Calu3 (cell line): ENCODE measurements at regions not wholly inside any gene's neighbourhood (a gene's known extent, or its start where the extent isn't known, plus 50 kb on each side); places are given as distances from the start of the nearest gene placed in this dataset.

Experiments
- BruUV-seq: library from RNA; stranded (reverse); fragments of 400-500 nt; replicated peaks from 2 replicates; lab custom pipeline; 2021; lab: Mats Ljungman, UMichigan
- CTCF ChIA-PET: fragments of 300-600 bp; sonication (Branson Sonifier 250); formaldehyde crosslinking; loops from one replicate; lab custom pipeline; 2022; ENCODE audit warnings: antibody characterized with exemption; lab: Charles Lee
- DNase-seq: peaks from one replicate; pipeline ENCODE4 v3.0.0; 2022
- H3K27ac Mint-ChIP-seq: one replicate; pipeline ENCODE4 v1.8.0; 2022; ENCODE audit warnings: mixed read lengths; ENCODE audit not compliant: unreplicated experiment
- H3K27me3 Mint-ChIP-seq: one replicate; pipeline ENCODE4 v1.8.0; 2022; ENCODE audit warnings: mixed read lengths; ENCODE audit not compliant: unreplicated experiment
- H3K36me3 Mint-ChIP-seq: one replicate; pipeline ENCODE4 v1.8.0; 2022; ENCODE audit warnings: mild to moderate bottlenecking, moderate library complexity, mixed read lengths; ENCODE audit not compliant: insufficient read depth, unreplicated experiment
- H3K4me1 Mint-ChIP-seq: one replicate; pipeline ENCODE4 v1.8.0; 2022; ENCODE audit warnings: mild to moderate bottlenecking, low read depth, mixed read lengths; ENCODE audit not compliant: unreplicated experiment
- H3K4me3 Mint-ChIP-seq: one replicate; pipeline ENCODE4 v1.8.0; 2022; ENCODE audit warnings: mild to moderate bottlenecking, low read depth, moderate library complexity, mixed read lengths; ENCODE audit not compliant: unreplicated experiment
- H3K9me3 Mint-ChIP-seq: one replicate; pipeline ENCODE4 v1.8.0; 2022; ENCODE audit warnings: low read depth, mixed read lengths; ENCODE audit not compliant: unreplicated experiment
- intact Hi-C: fragments of 100-400 bp; cut with micrococcal nuclease; formaldehyde crosslinking; loops from one replicate; pipeline ENCODE4 v1.10.0; 2022; ENCODE audit not compliant: unreplicated experiment
- TF ChIP-seq, protein P1 (sequence below): fragments of 200-600 bp; IDR thresholded peaks from one replicate; pipeline ENCODE4 v1.8.0; 2022; ENCODE audit warnings: antibody characterized with exemption; ENCODE audit not compliant: unreplicated experiment

DNA sequence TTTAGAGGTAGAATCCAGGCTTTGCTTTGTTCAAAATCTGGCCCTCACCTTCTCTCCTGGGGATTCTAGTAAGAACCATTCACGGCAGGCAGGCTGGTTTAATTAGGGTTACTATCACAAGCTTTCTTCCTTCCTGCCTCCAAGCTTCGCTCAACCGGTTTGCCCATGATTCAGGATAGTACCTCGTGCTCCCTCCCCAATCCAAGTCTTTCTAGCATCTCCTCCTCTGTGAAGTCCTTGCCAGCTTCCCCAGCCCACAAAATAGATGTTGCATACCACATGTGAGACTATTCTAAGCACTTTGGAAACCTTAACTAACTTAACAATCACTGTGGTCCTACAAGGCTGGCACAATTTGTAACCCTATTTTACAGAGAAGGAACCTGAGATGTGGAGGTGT lies 135.1 kb downstream of the SOCS6 start:
- Mint-ChIP-seq H3K36me3 (peaks cover 24% of the 10 kb centered on the region), H3K27ac (peak overlapping the region; percentile 93), H3K4me3 (no peak overlapping the region), H3K27me3 (no peaks in the 10 kb centered on the region), H3K9me3 (no peaks in the 10 kb centered on the region), H3K4me1 (peaks cover 66% of the 10 kb centered on the region)
- CTCF ChIA-PET = interaction anchor here (1.0 to 2.9 kb wide), 3 partner anchors 10 to 51 kb away, joined by 3 to 18 read pairs (median 3); no protein-coding TSS in a partner anchor
- no TSS peak for BruUV-seq
- intact Hi-C loops = loop anchor here (2.0 to 5.0 kb wide), 3 partner anchors 39 to 132 kb away; no protein-coding TSS in a partner anchor
- TF ChIP-seq, protein P1, sequence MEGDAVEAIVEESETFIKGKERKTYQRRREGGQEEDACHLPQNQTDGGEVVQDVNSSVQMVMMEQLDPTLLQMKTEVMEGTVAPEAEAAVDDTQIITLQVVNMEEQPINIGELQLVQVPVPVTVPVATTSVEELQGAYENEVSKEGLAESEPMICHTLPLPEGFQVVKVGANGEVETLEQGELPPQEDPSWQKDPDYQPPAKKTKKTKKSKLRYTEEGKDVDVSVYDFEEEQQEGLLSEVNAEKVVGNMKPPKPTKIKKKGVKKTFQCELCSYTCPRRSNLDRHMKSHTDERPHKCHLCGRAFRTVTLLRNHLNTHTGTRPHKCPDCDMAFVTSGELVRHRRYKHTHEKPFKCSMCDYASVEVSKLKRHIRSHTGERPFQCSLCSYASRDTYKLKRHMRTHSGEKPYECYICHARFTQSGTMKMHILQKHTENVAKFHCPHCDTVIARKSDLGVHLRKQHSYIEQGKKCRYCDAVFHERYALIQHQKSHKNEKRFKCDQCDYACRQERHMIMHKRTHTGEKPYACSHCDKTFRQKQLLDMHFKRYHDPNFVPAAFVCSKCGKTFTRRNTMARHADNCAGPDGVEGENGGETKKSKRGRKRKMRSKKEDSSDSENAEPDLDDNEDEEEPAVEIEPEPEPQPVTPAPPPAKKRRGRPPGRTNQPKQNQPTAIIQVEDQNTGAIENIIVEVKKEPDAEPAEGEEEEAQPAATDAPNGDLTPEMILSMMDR = no peak
- peak; percentile 73 for DNase-seq

DNA sequence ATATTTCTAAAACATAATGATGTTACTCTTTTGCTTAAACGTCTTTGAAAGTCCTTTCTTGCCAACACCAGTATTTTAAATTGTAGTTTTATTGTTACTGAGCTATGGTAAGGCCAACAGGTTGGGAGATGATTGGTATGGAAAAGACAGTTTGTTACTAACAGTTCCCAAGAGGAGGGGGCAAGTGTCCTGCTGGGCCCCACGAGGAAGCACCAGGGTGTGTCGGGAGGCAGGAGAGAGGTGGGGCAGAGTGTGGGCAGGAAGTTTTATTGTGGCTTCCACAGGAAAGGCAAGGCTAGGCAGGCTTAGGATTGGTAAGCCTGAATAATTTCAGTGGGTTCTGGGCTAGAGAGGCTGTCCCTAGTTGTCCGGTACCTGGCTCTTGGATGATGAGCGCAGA lies 134.3 kb downstream of the SOCS6 start:
- peak overlapping the region; percentile 93 for H3K27ac Mint-ChIP-seq
- DNase-seq = no peak
- peaks cover 75% of the 10 kb centered on the region for H3K4me1 Mint-ChIP-seq
- CTCF ChIA-PET = interaction anchor here (0.6 to 2.9 kb wide), 4 partner anchors 11 to 181 kb away, joined by 3 to 18 read pairs (median 4); no protein-coding TSS in a partner anchor
- peaks cover 24% of the 10 kb centered on the region for H3K36me3 Mint-ChIP-seq
- peak overlapping the region; percentile 3 for H3K4me3 Mint-ChIP-seq
- BruUV-seq = no TSS peak
- intact Hi-C loops = loop anchor here (2.0 to 5.0 kb wide), 3 partner anchors 38 to 131 kb away; no protein-coding TSS in a partner anchor
- TF ChIP-seq, protein P1 = no peak
- no peaks in the 10 kb centered on the region for H3K27me3 Mint-ChIP-seq
- no peaks in the 10 kb centered on the region for H3K9me3 Mint-ChIP-seq

DNA sequence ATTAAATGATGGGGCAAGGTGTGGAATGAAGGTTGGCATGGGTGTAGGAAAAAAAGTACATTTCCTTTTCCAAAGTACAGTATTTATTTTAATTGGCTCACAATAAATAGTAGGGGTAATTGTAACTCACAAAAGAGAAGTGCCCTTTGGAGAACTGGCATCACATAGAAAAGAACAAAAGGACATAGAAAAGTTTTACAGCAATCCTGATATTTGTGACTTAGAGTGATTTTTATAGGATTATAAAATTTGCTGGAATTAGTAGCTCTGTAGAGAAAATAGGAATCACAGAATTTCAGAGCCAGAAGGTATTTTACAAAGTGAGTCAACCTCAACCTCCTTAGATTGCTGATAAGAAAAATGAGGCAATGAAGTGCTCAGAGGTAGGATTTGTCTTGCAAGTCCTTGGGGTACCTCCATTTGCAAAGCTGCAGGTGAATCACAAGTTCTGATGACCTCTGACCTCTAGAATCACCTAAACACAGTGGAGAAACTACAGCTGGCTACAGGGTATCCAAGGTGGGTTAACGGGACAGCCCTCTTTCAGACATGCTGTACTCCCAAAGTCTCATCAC lies 133.6 kb downstream of the SOCS6 start:
- Mint-ChIP-seq H3K4me1 (peaks cover 75% of the 10 kb centered on the region), H3K36me3 (peaks cover 24% of the 10 kb centered on the region), H3K27ac (peak overlapping the region; percentile 93), H3K9me3 (no peaks in the 10 kb centered on the region), H3K27me3 (no peaks in the 10 kb centered on the region), H3K4me3 (peak overlapping the region; percentile 46)
- DNase-seq = no peak
- BruUV-seq = no TSS peak
- intact Hi-C loops = loop anchor here (2.0 to 5.0 kb wide), 3 partner anchors 38 to 130 kb away; no protein-coding TSS in a partner anchor
- TF ChIP-seq, protein P1 = no peak
- CTCF ChIA-PET = interaction anchor here (0.6 to 2.9 kb wide), 8 partner anchors 8 to 227 kb away, joined by 3 to 18 read pairs (median 4); no protein-coding TSS in a partner anchor

DNA sequence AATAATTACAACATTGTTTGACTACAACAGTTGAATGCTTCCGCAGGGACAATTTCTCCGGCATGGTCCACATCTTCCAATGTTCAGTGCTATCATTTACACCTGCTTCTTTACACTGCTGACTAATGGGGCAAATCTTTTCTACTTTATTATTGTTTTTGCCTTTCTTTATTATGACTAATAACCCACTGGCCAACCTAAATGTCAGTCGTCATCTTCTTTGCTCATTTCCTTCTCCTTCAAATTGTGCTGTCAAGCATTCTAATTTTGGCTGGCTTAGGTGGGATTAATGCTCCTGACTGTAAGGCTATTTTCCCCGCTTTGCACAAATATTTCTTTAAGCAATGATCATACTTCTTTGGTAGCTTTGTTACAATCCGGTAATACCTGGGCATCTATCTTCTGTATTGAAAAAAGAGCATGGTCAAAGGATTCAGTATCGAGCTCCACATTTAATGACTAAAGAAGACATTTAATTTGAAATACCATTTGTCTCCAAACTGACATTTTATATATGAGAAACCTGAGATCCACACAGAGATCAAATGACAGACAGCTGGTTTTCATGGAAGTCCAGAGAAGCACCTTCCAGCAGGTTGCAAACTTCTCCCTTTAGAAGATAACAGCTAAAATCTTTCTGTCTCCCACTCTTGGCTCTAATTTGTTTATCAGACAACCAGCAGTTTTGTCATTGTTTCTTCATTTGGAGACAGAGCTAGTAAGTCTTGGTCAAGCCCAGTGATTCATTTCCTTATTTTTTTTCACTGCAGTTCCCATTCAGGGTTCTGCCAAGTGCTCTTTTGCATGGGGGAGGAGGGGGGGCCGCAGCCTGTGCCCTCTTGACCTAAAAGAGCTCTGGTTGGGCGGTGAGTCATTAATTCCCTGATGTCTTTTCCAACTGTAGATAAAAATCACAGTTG lies 132.9 kb downstream of the SOCS6 start:
- no TSS peak for BruUV-seq
- peak overlapping the region; percentile 46 for H3K4me3 Mint-ChIP-seq

More for the DNA sequence above, 132.9 kb downstream of the SOCS6 start:
- peaks cover 75% of the 10 kb centered on the region for H3K4me1 Mint-ChIP-seq
- no peaks in the 10 kb centered on the region for H3K9me3 Mint-ChIP-seq
- no peaks in the 10 kb centered on the region for H3K27me3 Mint-ChIP-seq
- H3K27ac Mint-ChIP-seq = peak overlapping the region; percentile 93
- CTCF ChIA-PET = interaction anchor here (0.7 to 2.9 kb wide), 7 partner anchors 9 to 226 kb away, joined by 3 to 18 read pairs (median 5); no protein-coding TSS in a partner anchor
- peaks cover 24% of the 10 kb centered on the region for H3K36me3 Mint-ChIP-seq
- TF ChIP-seq, protein P1 = no peak
- intact Hi-C loops = loop anchor here (2.0 to 5.0 kb wide), 3 partner anchors 37 to 129 kb away; no protein-coding TSS in a partner anchor
- DNase-seq = peak; percentile 86
